ENCODE measurements at regions not wholly inside any gene's neighbourhood (a gene's known extent, or its start where the extent isn't known, plus 50 kb on each side); places are given as distances from the start of the nearest gene placed in this dataset.

- Histone ChIP-seq H3K4me1 (replicated peaks in 1 of 2) (no peaks in the 10 kb centered on the region), H3K9me3 (replicated peaks in 1 of 3) (no peaks in the 10 kb centered on the region), H3K4me3 (no peak overlapping the region), H3K36me3 (replicated peaks in 1 of 2) (no peaks in the 10 kb centered on the region), H3K27me3 (no peaks in the 10 kb centered on the region), H3K27ac (no peak overlapping the region)
- intact Hi-C loops (cut with DNase I), result no loop called here
- no peak for DNase-seq
- no peak for TF ChIP-seq POLR2A (IDR thresholded peaks at IDR 0.05)
- TF ChIP-seq CTCF (IDR thresholded peaks at IDR 0.05), result no peak
Measured at GRCh38 chr2:37477921-37478320, 133.5 kb downstream of the QPCT start.

GRCh38 chr2:37481244-37481643, 136.8 kb downstream of the QPCT start:
- no peak for DNase-seq
- Histone ChIP-seq H3K9me3 (replicated peaks in 1 of 3) (no peaks in the 10 kb centered on the region), H3K27ac (no peak overlapping the region), H3K27me3 (no peaks in the 10 kb centered on the region), H3K4me3 (no peak overlapping the region), H3K4me1 (replicated peaks in 1 of 2) (no peaks in the 10 kb centered on the region), H3K36me3 (replicated peaks in 1 of 2) (no peaks in the 10 kb centered on the region)
- intact Hi-C loops (cut with DNase I), result no loop called here
- no peak for TF ChIP-seq POLR2A (IDR thresholded peaks at IDR 0.05)
- TF ChIP-seq CTCF (IDR thresholded peaks at IDR 0.05), result no peak
- WGBS, 4 donors, result 94 to 100% (median 99%) methylated on average over 1 to 2 of the region's 2 CpGs

GRCh38 chr2:37489041-37489456, 144.6 kb downstream of the QPCT start:
- Histone ChIP-seq H3K27ac (no peak overlapping the region), H3K4me3 (no peak overlapping the region), H3K9me3 (replicated peaks in 1 of 3) (no peaks in the 10 kb centered on the region), H3K4me1 (replicated peaks in 1 of 2) (no peaks in the 10 kb centered on the region), H3K36me3 (replicated peaks in 1 of 2) (no peaks in the 10 kb centered on the region), H3K27me3 (no peaks in the 10 kb centered on the region)
- intact Hi-C loops (cut with DNase I), result no loop called here
- 64 to 78% (median 77%) methylated on average over 6 of the region's 6 CpGs for WGBS, 4 donors
- no peak for TF ChIP-seq CTCF (IDR thresholded peaks at IDR 0.05)
- TF ChIP-seq POLR2A (IDR thresholded peaks at IDR 0.05), result no peak
- DNase-seq, result no peak

- 54 to 70% (median 58%) methylated on average over 1 of the region's 1 CpG for WGBS, 4 donors
- intact Hi-C loops (cut with DNase I), result no loop called here
- Histone ChIP-seq H3K36me3 (replicated peaks in 1 of 2) (no peaks in the 10 kb centered on the region), H3K9me3 (replicated peaks in 1 of 3) (no peaks in the 10 kb centered on the region), H3K4me3 (no peak overlapping the region), H3K27ac (no peak overlapping the region), H3K4me1 (replicated peaks in 1 of 2) (no peaks in the 10 kb centered on the region), H3K27me3 (no peaks in the 10 kb centered on the region)
- TF ChIP-seq CTCF (IDR thresholded peaks at IDR 0.05) (no peak), POLR2A (IDR thresholded peaks at IDR 0.05) (no peak)
- DNase-seq, result no peak
Measured at GRCh38 chr2:37489536-37489935, 145.1 kb downstream of the QPCT start.
